Nephron progenitor cell (in vitro differentiated cells): ENCODE measurements at regions not wholly inside any gene's neighbourhood (a gene's known extent, or its start where the extent isn't known, plus 50 kb on each side); places are given as distances from the start of the nearest gene placed in this dataset.

Experiments
- DNase-seq: peaks from one replicate; pipeline ENCODE4 v3.0.0; 2021
- H3K27ac Mint-ChIP-seq: 2 replicates; pipeline ENCODE4 v1.8.0; 2021; ENCODE audit warnings: mild to moderate bottlenecking, moderate library complexity, mixed read lengths
- H3K27me3 Mint-ChIP-seq: 2 replicates; pipeline ENCODE4 v1.8.0; 2021; ENCODE audit warnings: mild to moderate bottlenecking, low read depth, mixed read lengths; ENCODE audit not compliant: poor library complexity
- H3K36me3 Mint-ChIP-seq: 2 replicates; pipeline ENCODE4 v1.8.0; 2021; ENCODE audit warnings: low read depth, mixed read lengths
- H3K4me1 Mint-ChIP-seq: 2 replicates; pipeline ENCODE4 v1.8.0; 2021; ENCODE audit warnings: mixed read lengths
- H3K4me3 Mint-ChIP-seq: 2 replicates; pipeline ENCODE4 v1.8.0; 2021; ENCODE audit warnings: mild to moderate bottlenecking, moderate library complexity, mixed read lengths
- H3K9me3 Mint-ChIP-seq: 2 replicates; pipeline ENCODE4 v1.8.0; 2021; ENCODE audit warnings: mild to moderate bottlenecking, moderate library complexity, mixed read lengths
- CTCF ChIP-seq: fragments of 200-600 bp; sonication (generic); IDR thresholded peaks from 2 replicates; pipeline ENCODE4 v1.5.0; 2021; ENCODE audit warnings: antibody characterized with exemption

GRCh38 chr5:139744471-139745131, 51.0 kb upstream of the PSD2 start:
- peaks cover 15% of the 10 kb centered on the region for H3K27me3 Mint-ChIP-seq
- no peaks in the 10 kb centered on the region for H3K36me3 Mint-ChIP-seq
- TF ChIP-seq CTCF = no peak
- no peaks in the 10 kb centered on the region for H3K9me3 Mint-ChIP-seq
- H3K27ac Mint-ChIP-seq = no peak overlapping the region
- peaks cover 90% of the 10 kb centered on the region for H3K4me1 Mint-ChIP-seq
- H3K4me3 Mint-ChIP-seq = no peak overlapping the region
- DNase-seq = no peak

- Mint-ChIP-seq H3K27me3 (peaks cover 15% of the 10 kb centered on the region), H3K4me3 (no peak overlapping the region), H3K27ac (no peak overlapping the region), H3K4me1 (peaks cover 90% of the 10 kb centered on the region), H3K9me3 (no peaks in the 10 kb centered on the region), H3K36me3 (no peaks in the 10 kb centered on the region)
- TF ChIP-seq CTCF = no peak
- DNase-seq = no peak
These were observed 50.3 kb upstream of the PSD2 start for GRCh38 chr5:139745132-139745799.

- peak; percentile 83 for DNase-seq
- Mint-ChIP-seq H3K4me3 (peak overlapping the region; percentile 84), H3K27ac (peak overlapping the region; percentile 98), H3K27me3 (peaks cover 15% of the 10 kb centered on the region), H3K9me3 (no peaks in the 10 kb centered on the region), H3K36me3 (no peaks in the 10 kb centered on the region), H3K4me1 (peaks cover 90% of the 10 kb centered on the region)
- TF ChIP-seq CTCF = no peak
These were observed 49.6 kb upstream of the PSD2 start for GRCh38 chr5:139745800-139746690.
